GM23338 (cell line): ENCODE measurements at regions not wholly inside any gene's neighbourhood (a gene's known extent, or its start where the extent isn't known, plus 50 kb on each side); places are given as distances from the start of the nearest gene placed in this dataset.

ENCODE experiments used
- CREB1 ChIP-seq: fragments of 250-450 bp; sonication (Bioruptor Pico); IDR thresholded peaks from 2 replicates; pipeline ENCODE4 v1.5.0; 2020; ENCODE audit warnings: low read depth, mild to moderate bottlenecking, moderate library complexity
- CTCF ChIP-seq, 2 experiments: fragments of 200-600 bp in 1 of 2; sonication (generic) in 1 of 2; conservative IDR thresholded peaks; 2 replicates each; pipeline versions ENCODE4 v1.5.1 to v1.6.1; 2016 to 2017; ENCODE audit warnings: antibody characterized with exemption in 2 of 2, low read depth in 2 of 2, mild to moderate bottlenecking in 2 of 2, moderate library complexity in 1 of 2
- ETS1 ChIP-seq: IDR thresholded peaks from 2 replicates; pipeline ENCODE4 v1.6.1; 2016; ENCODE audit warnings: antibody characterized with exemption
- EZH2 ChIP-seq: fragments of 200-600 bp; sonication (generic); IDR thresholded peaks from one replicate; pipeline ENCODE4 v1.8.0; 2017; ENCODE audit warnings: antibody characterized with exemption, mild to moderate bottlenecking, low read depth; ENCODE audit not compliant: unreplicated experiment
- NANOG ChIP-seq: IDR thresholded peaks from 2 replicates; pipeline ENCODE4 v1.6.1; 2016; ENCODE audit warnings: antibody characterized with exemption, borderline replicate concordance
- POLR2AphosphoS5 ChIP-seq: IDR thresholded peaks from 2 replicates; pipeline ENCODE4 v1.6.1; 2016; ENCODE audit warnings: antibody characterized with exemption, low read depth
- ZNF114 ChIP-seq: fragments of 250-450 bp; sonication (Bioruptor Pico); IDR thresholded peaks from 2 replicates; pipeline ENCODE4 v1.5.0; 2020; ENCODE audit warnings: mild to moderate bottlenecking, moderate library complexity
- TF ChIP-seq, protein P1 (sequence below): fragments of 250-450 bp; sonication (Bioruptor Pico); IDR thresholded peaks from 2 replicates; pipeline ENCODE4 v1.5.0; 2020; ENCODE audit warnings: mild to moderate bottlenecking, moderate library complexity
- TF ChIP-seq, protein P2 (sequence below): IDR thresholded peaks from one replicate; pipeline ENCODE4 v1.6.1; 2018; ENCODE audit warnings: antibody characterized with exemption; ENCODE audit not compliant: unreplicated experiment

DNA sequence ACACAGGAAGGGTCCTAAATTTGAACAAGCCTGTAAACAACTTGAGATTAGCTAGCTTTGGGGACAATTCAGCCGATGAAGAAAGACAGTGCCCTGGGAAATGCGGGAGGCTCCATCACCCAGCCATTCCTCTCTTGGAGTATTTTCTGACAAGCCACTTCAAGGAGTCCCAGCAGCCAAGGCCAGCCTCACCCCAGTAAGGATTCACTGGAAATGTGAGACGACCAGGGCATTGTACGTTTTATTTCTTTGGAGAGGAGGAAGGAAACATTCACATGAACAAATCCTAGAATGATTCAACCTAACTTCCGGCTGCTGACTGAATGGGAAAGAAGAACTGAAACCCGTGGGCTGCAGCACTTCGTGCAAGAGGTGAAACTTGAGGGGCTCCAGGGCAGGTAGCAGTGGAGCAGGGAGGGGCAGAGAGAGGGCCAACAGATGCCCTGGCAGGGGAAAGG lies 116.4 kb upstream of the ARHGEF3 start:
- no peak for TF ChIP-seq CTCF (conservative IDR thresholded peaks at IDR 0.05; ENCODE audit: low read depth in 2 of 2)
- TF ChIP-seq, protein P1, sequence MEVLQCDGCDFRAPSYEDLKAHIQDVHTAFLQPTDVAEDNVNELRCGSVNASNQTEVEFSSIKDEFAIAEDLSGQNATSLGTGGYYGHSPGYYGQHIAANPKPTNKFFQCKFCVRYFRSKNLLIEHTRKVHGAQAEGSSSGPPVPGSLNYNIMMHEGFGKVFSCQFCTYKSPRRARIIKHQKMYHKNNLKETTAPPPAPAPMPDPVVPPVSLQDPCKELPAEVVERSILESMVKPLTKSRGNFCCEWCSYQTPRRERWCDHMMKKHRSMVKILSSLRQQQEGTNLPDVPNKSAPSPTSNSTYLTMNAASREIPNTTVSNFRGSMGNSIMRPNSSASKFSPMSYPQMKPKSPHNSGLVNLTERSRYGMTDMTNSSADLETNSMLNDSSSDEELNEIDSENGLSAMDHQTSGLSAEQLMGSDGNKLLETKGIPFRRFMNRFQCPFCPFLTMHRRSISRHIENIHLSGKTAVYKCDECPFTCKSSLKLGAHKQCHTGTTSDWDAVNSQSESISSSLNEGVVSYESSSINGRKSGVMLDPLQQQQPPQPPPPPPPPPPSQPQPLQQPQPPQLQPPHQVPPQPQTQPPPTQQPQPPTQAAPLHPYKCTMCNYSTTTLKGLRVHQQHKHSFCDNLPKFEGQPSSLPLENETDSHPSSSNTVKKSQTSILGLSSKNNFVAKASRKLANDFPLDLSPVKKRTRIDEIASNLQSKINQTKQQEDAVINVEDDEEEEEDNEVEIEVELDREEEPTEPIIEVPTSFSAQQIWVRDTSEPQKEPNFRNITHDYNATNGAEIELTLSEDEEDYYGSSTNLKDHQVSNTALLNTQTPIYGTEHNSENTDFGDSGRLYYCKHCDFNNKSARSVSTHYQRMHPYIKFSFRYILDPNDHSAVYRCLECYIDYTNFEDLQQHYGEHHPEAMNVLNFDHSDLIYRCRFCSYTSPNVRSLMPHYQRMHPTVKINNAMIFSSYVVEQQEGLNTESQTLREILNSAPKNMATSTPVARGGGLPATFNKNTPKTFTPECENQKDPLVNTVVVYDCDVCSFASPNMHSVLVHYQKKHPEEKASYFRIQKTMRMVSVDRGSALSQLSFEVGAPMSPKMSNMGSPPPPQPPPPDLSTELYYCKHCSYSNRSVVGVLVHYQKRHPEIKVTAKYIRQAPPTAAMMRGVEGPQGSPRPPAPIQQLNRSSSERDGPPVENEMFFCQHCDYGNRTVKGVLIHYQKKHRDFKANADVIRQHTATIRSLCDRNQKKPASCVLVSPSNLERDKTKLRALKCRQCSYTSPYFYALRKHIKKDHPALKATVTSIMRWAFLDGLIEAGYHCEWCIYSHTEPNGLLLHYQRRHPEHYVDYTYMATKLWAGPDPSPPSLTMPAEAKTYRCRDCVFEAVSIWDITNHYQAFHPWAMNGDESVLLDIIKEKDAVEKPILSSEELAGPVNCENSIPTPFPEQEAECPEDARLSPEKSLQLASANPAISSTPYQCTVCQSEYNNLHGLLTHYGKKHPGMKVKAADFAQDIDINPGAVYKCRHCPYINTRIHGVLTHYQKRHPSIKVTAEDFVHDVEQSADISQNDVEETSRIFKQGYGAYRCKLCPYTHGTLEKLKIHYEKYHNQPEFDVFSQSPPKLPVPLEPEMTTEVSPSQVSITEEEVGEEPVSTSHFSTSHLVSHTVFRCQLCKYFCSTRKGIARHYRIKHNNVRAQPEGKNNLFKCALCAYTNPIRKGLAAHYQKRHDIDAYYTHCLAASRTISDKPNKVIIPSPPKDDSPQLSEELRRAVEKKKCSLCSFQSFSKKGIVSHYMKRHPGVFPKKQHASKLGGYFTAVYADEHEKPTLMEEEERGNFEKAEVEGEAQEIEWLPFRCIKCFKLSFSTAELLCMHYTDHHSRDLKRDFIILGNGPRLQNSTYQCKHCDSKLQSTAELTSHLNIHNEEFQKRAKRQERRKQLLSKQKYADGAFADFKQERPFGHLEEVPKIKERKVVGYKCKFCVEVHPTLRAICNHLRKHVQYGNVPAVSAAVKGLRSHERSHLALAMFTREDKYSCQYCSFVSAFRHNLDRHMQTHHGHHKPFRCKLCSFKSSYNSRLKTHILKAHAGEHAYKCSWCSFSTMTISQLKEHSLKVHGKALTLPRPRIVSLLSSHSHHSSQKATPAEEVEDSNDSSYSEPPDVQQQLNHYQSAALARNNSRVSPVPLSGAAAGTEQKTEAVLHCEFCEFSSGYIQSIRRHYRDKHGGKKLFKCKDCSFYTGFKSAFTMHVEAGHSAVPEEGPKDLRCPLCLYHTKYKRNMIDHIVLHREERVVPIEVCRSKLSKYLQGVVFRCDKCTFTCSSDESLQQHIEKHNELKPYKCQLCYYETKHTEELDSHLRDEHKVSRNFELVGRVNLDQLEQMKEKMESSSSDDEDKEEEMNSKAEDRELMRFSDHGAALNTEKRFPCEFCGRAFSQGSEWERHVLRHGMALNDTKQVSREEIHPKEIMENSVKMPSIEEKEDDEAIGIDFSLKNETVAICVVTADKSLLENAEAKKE (CRISPR knock-in tag) = no peak
- no peak for TF ChIP-seq CREB1 (CRISPR knock-in tag)
- no peak for TF ChIP-seq EZH2
- TF ChIP-seq POLR2AphosphoS5 = no peak
- TF ChIP-seq ETS1 = no peak
- TF ChIP-seq NANOG = no peak
- TF ChIP-seq ZNF114 (CRISPR knock-in tag) = no peak
- TF ChIP-seq, protein P2, sequence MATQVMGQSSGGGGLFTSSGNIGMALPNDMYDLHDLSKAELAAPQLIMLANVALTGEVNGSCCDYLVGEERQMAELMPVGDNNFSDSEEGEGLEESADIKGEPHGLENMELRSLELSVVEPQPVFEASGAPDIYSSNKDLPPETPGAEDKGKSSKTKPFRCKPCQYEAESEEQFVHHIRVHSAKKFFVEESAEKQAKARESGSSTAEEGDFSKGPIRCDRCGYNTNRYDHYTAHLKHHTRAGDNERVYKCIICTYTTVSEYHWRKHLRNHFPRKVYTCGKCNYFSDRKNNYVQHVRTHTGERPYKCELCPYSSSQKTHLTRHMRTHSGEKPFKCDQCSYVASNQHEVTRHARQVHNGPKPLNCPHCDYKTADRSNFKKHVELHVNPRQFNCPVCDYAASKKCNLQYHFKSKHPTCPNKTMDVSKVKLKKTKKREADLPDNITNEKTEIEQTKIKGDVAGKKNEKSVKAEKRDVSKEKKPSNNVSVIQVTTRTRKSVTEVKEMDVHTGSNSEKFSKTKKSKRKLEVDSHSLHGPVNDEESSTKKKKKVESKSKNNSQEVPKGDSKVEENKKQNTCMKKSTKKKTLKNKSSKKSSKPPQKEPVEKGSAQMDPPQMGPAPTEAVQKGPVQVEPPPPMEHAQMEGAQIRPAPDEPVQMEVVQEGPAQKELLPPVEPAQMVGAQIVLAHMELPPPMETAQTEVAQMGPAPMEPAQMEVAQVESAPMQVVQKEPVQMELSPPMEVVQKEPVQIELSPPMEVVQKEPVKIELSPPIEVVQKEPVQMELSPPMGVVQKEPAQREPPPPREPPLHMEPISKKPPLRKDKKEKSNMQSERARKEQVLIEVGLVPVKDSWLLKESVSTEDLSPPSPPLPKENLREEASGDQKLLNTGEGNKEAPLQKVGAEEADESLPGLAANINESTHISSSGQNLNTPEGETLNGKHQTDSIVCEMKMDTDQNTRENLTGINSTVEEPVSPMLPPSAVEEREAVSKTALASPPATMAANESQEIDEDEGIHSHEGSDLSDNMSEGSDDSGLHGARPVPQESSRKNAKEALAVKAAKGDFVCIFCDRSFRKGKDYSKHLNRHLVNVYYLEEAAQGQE = no peak
